ENCODE measurements at regions not wholly inside any gene's neighbourhood (a gene's known extent, or its start where the extent isn't known, plus 50 kb on each side); places are given as distances from the start of the nearest gene placed in this dataset.

DNA sequence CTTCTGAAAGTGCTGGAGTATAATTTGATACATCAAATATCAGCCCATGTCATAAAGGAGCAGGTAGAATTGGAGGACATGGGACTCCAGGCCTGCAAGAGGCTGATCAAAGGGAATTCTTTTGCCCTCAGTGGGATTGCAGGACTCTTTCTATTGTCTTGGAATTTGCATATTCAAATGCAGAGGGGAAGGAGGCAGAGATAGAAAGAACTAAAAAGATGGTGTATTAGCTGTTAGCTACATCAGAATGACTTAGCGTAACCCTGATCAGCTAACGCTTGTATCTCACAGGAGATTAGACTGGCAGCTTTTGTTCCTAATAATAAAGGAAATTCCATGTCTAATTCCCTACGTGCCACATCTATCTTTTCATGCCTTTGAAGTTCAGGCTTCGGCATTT, 1014.7 kb upstream of the RBFOX1 start:
- Mint-ChIP-seq H3K27ac (ENCODE audit: unreplicated experiment) (no peak overlapping the region), H3K4me3 (ENCODE audit: low read depth, unreplicated experiment) (no peak overlapping the region), H3K36me3 (ENCODE audit: insufficient read depth, unreplicated experiment) (no peaks in the 10 kb centered on the region), H3K9me3 (ENCODE audit: low read depth, unreplicated experiment) (peaks cover 15% of the 10 kb centered on the region), H3K27me3 (ENCODE audit: unreplicated experiment) (no peaks in the 10 kb centered on the region), H3K4me1 (ENCODE audit: low read depth, unreplicated experiment) (no peaks in the 10 kb centered on the region)
- TF ChIP-seq, protein P1, sequence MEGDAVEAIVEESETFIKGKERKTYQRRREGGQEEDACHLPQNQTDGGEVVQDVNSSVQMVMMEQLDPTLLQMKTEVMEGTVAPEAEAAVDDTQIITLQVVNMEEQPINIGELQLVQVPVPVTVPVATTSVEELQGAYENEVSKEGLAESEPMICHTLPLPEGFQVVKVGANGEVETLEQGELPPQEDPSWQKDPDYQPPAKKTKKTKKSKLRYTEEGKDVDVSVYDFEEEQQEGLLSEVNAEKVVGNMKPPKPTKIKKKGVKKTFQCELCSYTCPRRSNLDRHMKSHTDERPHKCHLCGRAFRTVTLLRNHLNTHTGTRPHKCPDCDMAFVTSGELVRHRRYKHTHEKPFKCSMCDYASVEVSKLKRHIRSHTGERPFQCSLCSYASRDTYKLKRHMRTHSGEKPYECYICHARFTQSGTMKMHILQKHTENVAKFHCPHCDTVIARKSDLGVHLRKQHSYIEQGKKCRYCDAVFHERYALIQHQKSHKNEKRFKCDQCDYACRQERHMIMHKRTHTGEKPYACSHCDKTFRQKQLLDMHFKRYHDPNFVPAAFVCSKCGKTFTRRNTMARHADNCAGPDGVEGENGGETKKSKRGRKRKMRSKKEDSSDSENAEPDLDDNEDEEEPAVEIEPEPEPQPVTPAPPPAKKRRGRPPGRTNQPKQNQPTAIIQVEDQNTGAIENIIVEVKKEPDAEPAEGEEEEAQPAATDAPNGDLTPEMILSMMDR (IDR thresholded peaks at IDR 0.05; ENCODE audit: unreplicated experiment): no peak
- intact Hi-C loops (cut with micrococcal nuclease; ENCODE audit: unreplicated experiment): no loop called here
- DNase-seq: no peak
- BruUV-seq (replicated peaks): no TSS peak
- CTCF ChIA-PET: no interaction called here

DNA sequence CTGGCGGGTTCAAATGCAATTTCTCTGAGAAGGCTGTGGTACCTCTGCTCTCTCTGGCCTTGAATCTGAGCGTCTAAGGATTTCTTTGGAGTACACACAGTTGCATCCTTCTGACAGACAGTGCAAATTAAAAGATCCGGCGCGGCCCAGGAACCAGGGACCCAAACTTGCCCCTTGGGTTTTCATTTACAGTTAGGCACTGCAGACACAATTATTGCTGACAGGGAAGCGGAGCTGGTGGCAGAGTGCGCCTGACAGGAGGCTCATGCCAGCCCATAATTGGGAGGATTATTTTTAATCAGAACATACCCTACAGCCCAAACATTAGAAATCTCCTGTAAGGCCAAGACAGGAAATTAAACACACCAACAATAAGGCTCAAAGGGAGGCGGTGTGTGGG, 1023.4 kb upstream of the RBFOX1 start:
- no peaks in the 10 kb centered on the region for H3K4me1 Mint-ChIP-seq (ENCODE audit: low read depth, unreplicated experiment)
- H3K27me3 Mint-ChIP-seq (ENCODE audit: unreplicated experiment): no peaks in the 10 kb centered on the region
- CTCF ChIA-PET: no interaction called here
- no TSS peak for BruUV-seq (replicated peaks)
- TF ChIP-seq, protein P1 (IDR thresholded peaks at IDR 0.05; ENCODE audit: unreplicated experiment): no peak
- no peak overlapping the region for H3K4me3 Mint-ChIP-seq (ENCODE audit: low read depth, unreplicated experiment)
- DNase-seq: no peak
- no peak overlapping the region for H3K27ac Mint-ChIP-seq (ENCODE audit: unreplicated experiment)
- no peaks in the 10 kb centered on the region for H3K36me3 Mint-ChIP-seq (ENCODE audit: insufficient read depth, unreplicated experiment)
- intact Hi-C loops (cut with micrococcal nuclease; ENCODE audit: unreplicated experiment): no loop called here
- H3K9me3 Mint-ChIP-seq (ENCODE audit: low read depth, unreplicated experiment): peaks cover 14% of the 10 kb centered on the region

DNA sequence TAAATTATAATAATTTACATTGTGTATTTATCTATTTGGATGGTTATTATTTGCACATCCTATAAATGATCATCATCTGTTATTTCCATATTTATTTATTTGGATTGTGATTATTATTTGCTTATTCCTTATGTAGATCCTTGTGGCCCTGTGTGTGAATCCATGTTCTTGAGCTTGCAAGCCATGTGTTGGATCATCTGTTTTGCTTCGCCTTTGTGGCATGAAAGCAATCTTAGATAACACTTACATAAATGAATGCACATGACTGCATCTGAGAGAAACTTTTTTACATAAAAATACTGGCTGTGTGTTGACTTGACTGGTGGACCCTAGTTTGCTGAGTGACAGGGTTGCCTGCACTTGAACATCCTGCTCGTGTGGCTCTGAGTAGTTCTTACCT, 1024.5 kb upstream of the RBFOX1 start:
- no peak for DNase-seq
- CTCF ChIA-PET: no interaction called here
- BruUV-seq (replicated peaks): no TSS peak
- Mint-ChIP-seq H3K9me3 (ENCODE audit: low read depth, unreplicated experiment) (peaks cover 13% of the 10 kb centered on the region), H3K36me3 (ENCODE audit: insufficient read depth, unreplicated experiment) (no peaks in the 10 kb centered on the region), H3K4me1 (ENCODE audit: low read depth, unreplicated experiment) (no peaks in the 10 kb centered on the region), H3K27me3 (ENCODE audit: unreplicated experiment) (no peaks in the 10 kb centered on the region), H3K27ac (ENCODE audit: unreplicated experiment) (no peak overlapping the region), H3K4me3 (ENCODE audit: low read depth, unreplicated experiment) (no peak overlapping the region)
- TF ChIP-seq, protein P1 (IDR thresholded peaks at IDR 0.05; ENCODE audit: unreplicated experiment): no peak
- intact Hi-C loops (cut with micrococcal nuclease; ENCODE audit: unreplicated experiment): no loop called here

DNA sequence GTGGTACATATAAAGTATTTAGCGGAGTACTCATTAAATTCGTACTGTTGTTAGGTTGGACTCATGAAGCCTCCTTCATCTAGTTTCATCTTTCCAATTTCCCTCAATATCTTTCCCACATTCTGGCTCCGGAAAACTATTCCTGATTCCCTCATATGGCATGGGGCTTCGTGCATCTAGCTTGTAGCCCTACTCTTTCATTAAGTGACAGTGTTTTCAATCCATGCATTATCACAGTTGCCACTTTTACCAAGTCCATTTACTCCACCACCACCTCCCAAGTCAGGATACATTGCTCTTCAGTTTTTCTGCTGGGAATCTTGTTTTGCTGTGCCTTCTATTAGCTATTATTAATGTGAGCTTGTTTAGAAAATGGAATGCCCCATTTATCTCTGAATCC, 1032.1 kb upstream of the RBFOX1 start:
- H3K27me3 Mint-ChIP-seq (ENCODE audit: unreplicated experiment): no peaks in the 10 kb centered on the region
- H3K9me3 Mint-ChIP-seq (ENCODE audit: low read depth, unreplicated experiment): peaks cover 15% of the 10 kb centered on the region
- no peaks in the 10 kb centered on the region for H3K36me3 Mint-ChIP-seq (ENCODE audit: insufficient read depth, unreplicated experiment)
- TF ChIP-seq, protein P1 (IDR thresholded peaks at IDR 0.05; ENCODE audit: unreplicated experiment): no peak
- no TSS peak for BruUV-seq (replicated peaks)
- no peak overlapping the region for H3K4me3 Mint-ChIP-seq (ENCODE audit: low read depth, unreplicated experiment)
- no peaks in the 10 kb centered on the region for H3K4me1 Mint-ChIP-seq (ENCODE audit: low read depth, unreplicated experiment)
- H3K27ac Mint-ChIP-seq (ENCODE audit: unreplicated experiment): no peak overlapping the region
- DNase-seq: no peak
- intact Hi-C loops (cut with micrococcal nuclease; ENCODE audit: unreplicated experiment): no loop called here
- CTCF ChIA-PET: no interaction called here

Measured in Calu3 (cell line).